Psoas muscle (tissue), 7 donors: ENCODE measurements at regions not wholly inside any gene's neighbourhood (a gene's known extent, or its start where the extent isn't known, plus 50 kb on each side); places are given as distances from the start of the nearest gene placed in this dataset.

Experiments
- ATAC-seq, 4 donors: fragments of 200-7000 bp; cut with Tn5 transposase; one replicate each; pipeline ENCODE4 v1.9.1; 2020; ENCODE audit warnings: moderate library complexity in 3 of 4, mild to moderate bottlenecking in 2 of 4
- DNase-seq, 2 donors: peaks; one replicate each; pipeline ENCODE4 v3.0.0-alpha.2; 2020
- H3K27ac ChIP-seq: fragments of 200-600 bp; one replicate; pipeline ENCODE4 v1.8.0; 2022
- H3K27me3 ChIP-seq, 3 donors: fragments of 200-600 bp in 1 of 3; one replicate each; pipeline versions ENCODE4 v1.6.1 to v1.8.0; 2013 to 2022; ENCODE audit warnings: low read length in 2 of 3, mild to moderate bottlenecking in 2 of 3, moderate library complexity in 1 of 3; ENCODE audit not compliant: insufficient read depth in 3 of 3
- H3K36me3 ChIP-seq, 2 donors: fragments of 200-600 bp in 1 of 2; one replicate each; pipeline versions ENCODE4 v1.6.1 to v1.8.0; 2013 to 2022; ENCODE audit warnings: low read depth in 1 of 2, mild to moderate bottlenecking in 1 of 2, moderate library complexity in 1 of 2; ENCODE audit not compliant: insufficient read depth in 1 of 2
- H3K4me1 ChIP-seq: fragments of 200-600 bp; one replicate; pipeline ENCODE4 v1.8.0; 2022
- H3K4me3 ChIP-seq: fragments of 200-600 bp; one replicate; pipeline ENCODE4 v1.8.0; 2022; ENCODE audit warnings: mild to moderate bottlenecking
- H3K9me3 ChIP-seq: fragments of 200-600 bp; one replicate; pipeline ENCODE4 v1.8.0; 2022
- CTCF ChIP-seq: fragments of 200-600 bp; IDR thresholded peaks from one replicate; pipeline ENCODE4 v1.8.0; 2022; ENCODE audit warnings: antibody characterized with exemption
- whole genome bisulfite sequencing, 3 donors: extraction: QIAGEN DNeasy Blood & Tissue Kit; methylation state at CpG; one replicate each; pipeline versions ENCODE4 v1.1.6 to v1.1.7; 2013; 5-methylcytosine and 5-hydroxymethylcytosine counted together
- intact Hi-C, 2 donors: fragments of 100-400 bp; cut with DNase I; formaldehyde crosslinking; loops; one replicate each; pipeline versions ENCODE4 v1.11.0 to v1.14.2; 2022
- donor health status: healthy with polysubstance abuse.
- donor health status: DM: no; HTN: no; CAD: no; lungs with moderate emphysema.
- donor health status: Bipolar disorder and iron deficiency.
- donor health status: healthy.
- donor health status: DM: yes; HTN: yes; CAD: no.
- donor health status: DM: no; HTN: no; CAD: no.
- donor health status: DM: yes; HTN: yes; CAD: no.

- 59 to 63% (median 61%) methylated on average over 10 of the region's 10 CpGs for WGBS, 3 donors
- intact Hi-C loops = no loop called here
- TF ChIP-seq CTCF = no peak
Measured at GRCh38 chr5:3709717-3710348, 114.2 kb downstream of the IRX1 start.

GRCh38 chr5:3715062-3715461, 119.4 kb downstream of the IRX1 start:
- no peaks in the 10 kb centered on the region for H3K4me1 ChIP-seq
- peaks cover 6% of the 10 kb centered on the region for H3K9me3 ChIP-seq
- DNase-seq (peak in 1 of 2 donors; percentile 58), ATAC-seq (no peak)
- no peak for TF ChIP-seq CTCF
- WGBS, 3 donors = 60 to 61% (median 60%) methylated on average over 9 of the region's 9 CpGs
- intact Hi-C loops = no loop called here
- H3K27ac ChIP-seq = no peak overlapping the region
- H3K4me3 ChIP-seq = no peak overlapping the region
- no peaks in the 10 kb centered on the region for H3K36me3 ChIP-seq
- no peaks in the 10 kb centered on the region for H3K27me3 ChIP-seq

More at GRCh38 chr5:3709717-3710348, 114.2 kb downstream of the IRX1 start:
- H3K4me1 ChIP-seq = no peaks in the 10 kb centered on the region
- no peaks in the 10 kb centered on the region for H3K36me3 ChIP-seq
- H3K4me3 ChIP-seq = no peak overlapping the region
- DNase-seq (no peak), ATAC-seq (no peak)
- H3K9me3 ChIP-seq = no peaks in the 10 kb centered on the region
- no peak overlapping the region for H3K27ac ChIP-seq
- H3K27me3 ChIP-seq = no peaks in the 10 kb centered on the region

- no peaks in the 10 kb centered on the region for H3K4me1 ChIP-seq
- intact Hi-C loops = no loop called here
- no peaks in the 10 kb centered on the region for H3K27me3 ChIP-seq
- H3K36me3 ChIP-seq = no peaks in the 10 kb centered on the region
- no peak overlapping the region for H3K4me3 ChIP-seq
- H3K9me3 ChIP-seq = no peaks in the 10 kb centered on the region
- DNase-seq (no peak), ATAC-seq (no peak)
- H3K27ac ChIP-seq = no peak overlapping the region
- TF ChIP-seq CTCF = no peak
- 55 to 59% (median 55%) methylated on average over 8 of the region's 8 CpGs for WGBS, 3 donors
Measured at GRCh38 chr5:3729631-3730030, 134.0 kb downstream of the IRX1 start.

DNA sequence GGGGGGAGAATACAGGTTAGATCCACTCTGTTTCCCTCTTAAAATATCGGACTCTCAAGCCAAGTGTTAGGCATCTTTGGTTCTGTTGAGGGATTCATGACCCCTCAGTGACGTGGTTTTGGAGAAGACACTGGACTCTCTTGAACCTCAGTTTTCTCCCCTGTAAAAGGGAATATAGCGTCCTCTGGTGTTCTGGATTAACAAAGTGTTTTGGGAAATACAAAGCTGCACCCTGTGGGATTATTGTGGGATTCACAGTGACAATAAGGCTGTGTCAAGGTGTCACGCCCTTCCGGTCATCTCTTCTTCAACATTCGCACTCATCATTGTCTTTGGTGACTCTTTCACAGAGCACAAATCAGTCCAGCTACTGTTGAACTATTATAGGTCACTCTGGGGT, 139.0 kb downstream of the IRX1 start:
- DNase-seq (no peak), ATAC-seq (no peak)
- no peak overlapping the region for H3K27ac ChIP-seq
- H3K4me3 ChIP-seq = no peak overlapping the region
- no peaks in the 10 kb centered on the region for H3K4me1 ChIP-seq
- no peak for TF ChIP-seq CTCF
- WGBS, 3 donors = 84 to 90% (median 85%) methylated on average over 6 of the region's 6 CpGs
- no peaks in the 10 kb centered on the region for H3K36me3 ChIP-seq
- H3K9me3 ChIP-seq = no peaks in the 10 kb centered on the region
- no peaks in the 10 kb centered on the region for H3K27me3 ChIP-seq
- intact Hi-C loops = no loop called here

- no peak for TF ChIP-seq CTCF
- intact Hi-C loops = no loop called here
- 72 to 81% (median 79%) methylated on average over 16 of the region's 16 CpGs for WGBS, 3 donors
- Histone ChIP-seq H3K9me3 (no peaks in the 10 kb centered on the region), H3K36me3 (no peaks in the 10 kb centered on the region), H3K4me1 (no peaks in the 10 kb centered on the region), H3K27me3 (no peaks in the 10 kb centered on the region), H3K27ac (no peak overlapping the region), H3K4me3 (no peak overlapping the region)
- DNase-seq (no peak), ATAC-seq (no peak)
Measured at GRCh38 chr5:3736466-3736865, 140.8 kb downstream of the IRX1 start.
